Stimulated activated CD8-positive, alpha-beta memory T cell treated with anti-CD3 and anti-CD28 coated beads, Interleukin-12 subunit alpha, Interleukin-12 subunit beta, amount 100 ng/mL, for 24 hours (primary cell): ENCODE measurements at regions not wholly inside any gene's neighbourhood (a gene's known extent, or its start where the extent isn't known, plus 50 kb on each side); places are given as distances from the start of the nearest gene placed in this dataset.

Source experiments
- DNase-seq: peaks from one replicate; pipeline ENCODE4 v3.0.0-alpha.2; 2020; ENCODE audit errors: extremely low read depth

DNA sequence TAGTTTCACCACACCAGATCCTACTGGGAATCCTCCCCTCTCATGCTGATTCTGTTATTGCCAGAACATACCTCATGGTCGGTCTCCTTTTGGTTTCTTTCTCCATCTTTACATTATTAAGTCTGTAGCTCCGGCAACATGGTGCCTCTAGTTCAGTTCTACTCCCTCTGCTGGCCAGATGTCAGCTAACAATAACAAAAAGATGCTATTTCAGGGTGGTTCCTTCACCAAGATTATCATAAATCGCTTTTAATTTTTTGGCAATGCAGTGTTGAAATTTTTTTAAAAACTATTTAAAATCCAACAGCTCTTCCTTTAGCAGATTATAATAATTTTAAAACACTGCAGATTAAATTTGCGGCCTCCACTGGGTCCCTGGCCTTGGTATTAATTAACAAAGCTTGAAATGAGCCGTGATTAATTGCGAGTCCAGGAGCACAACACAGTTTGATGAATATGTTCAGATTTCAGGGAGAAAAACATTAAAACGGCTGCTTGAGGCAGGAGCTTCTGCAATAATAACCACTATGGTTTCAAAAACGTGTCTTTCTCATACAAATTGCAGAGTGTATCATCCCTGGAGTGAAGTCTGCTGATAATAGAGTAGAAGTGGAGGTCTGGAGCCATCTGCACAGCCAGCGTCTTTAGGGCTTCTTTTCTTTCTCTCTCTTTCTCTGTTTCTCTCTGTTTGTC, 492.9 kb upstream of the KIRREL3 start:
- DNase-seq: no peak

DNA sequence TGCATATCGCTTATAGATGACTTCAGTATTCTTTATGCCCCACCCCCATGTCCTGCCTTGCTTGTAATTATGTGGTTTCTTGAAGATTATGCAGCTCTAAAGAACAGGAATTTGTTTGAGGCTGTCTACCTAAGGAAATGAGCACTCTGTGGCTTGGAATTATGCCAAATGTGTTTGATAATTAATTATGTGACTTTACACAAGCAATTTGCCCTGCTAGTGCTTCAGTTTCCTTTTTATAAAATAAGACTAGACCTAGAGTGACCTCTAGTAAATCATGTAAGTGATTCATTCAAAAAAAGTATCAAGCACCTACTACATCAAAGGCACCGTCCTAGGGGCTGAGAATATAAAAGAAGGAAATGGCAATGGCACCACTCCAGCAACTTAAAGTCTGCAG, 491.5 kb upstream of the KIRREL3 start:
- no peak for DNase-seq

- no peak for DNase-seq
These were observed 491.0 kb upstream of the KIRREL3 start for GRCh38 chr11:127491589-127491988.

DNA sequence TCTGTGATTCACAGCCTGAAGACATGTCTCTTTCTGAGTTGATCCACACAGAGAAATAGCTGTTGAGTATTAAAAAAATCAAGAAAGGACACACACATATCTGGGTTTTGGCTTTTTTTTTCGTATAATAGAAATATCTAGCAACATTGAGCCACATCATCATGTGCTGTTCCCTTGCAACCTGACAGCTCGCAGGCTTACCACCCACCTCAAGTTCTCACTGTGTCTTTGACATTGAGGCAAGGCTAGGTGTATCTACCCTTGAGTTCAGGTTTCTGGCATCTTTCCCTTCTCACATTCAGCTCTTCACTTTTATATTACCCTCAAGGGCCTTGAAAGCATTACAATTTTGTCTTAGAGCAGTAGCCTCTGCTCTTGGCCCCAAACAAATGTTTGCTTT, 490.3 kb upstream of the KIRREL3 start:
- DNase-seq: no peak

GRCh38 chr11:127485541-127485940, 485.0 kb upstream of the KIRREL3 start:
- DNase-seq: no peak

DNA sequence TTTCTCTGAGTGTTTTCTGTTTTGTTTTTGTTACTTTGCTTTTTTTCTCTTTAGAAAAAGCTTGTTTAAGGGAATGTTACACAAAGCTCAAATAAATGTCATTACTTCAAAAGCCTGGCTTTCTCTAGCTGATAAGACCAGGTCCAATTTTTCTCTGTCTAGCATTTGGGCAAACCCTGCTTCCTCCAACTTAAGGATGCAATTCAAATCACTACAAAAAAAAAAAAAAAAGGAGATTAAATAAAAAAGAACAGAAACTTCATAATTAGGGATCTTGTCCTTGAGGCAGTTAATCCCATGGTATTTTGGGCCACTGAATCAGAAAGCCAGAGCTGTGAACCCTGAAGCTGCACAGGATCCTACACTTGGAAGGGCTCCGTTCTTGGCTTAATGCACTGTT, 480.8 kb upstream of the KIRREL3 start:
- DNase-seq: no peak

GRCh38 chr11:127478826-127479225, 478.3 kb upstream of the KIRREL3 start:
- no peak for DNase-seq

DNA sequence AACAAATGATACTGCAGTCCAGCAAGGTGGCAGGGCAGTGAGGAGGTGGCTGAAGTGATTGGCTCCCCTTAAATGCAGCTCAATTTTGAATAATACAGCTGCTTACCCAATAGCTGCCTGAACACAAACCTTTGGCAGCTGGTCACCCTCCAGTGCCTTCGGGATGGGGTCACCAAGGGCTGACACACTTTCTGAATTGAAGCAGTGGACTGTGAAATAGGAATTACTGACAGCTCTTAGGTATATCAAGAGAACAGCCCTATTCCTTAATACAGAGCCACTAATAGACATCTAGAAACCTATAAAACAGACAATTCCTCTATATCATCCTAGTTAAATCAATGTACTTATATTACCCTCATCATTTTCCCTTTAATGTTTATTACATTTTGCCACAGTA, 474.2 kb upstream of the KIRREL3 start:
- DNase-seq: no peak

DNA sequence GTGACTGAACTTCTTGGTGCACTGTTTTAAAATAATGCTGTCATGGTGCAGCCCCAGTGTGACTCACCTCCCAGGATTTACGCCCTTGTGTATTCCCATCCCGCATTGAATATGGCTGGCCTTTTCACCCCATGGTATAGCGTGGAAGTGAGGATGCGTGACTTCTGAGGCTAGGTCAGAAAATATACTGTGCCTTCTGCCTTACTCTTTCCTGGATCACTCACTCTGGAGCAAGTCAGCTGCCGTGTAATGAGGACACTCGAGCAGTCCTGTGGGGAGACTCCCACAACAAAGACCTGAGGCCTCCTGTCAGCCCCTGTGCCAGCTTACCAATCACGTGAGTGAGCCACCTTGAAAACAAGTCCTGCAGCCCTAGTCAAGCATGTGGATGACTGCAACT, 471.9 kb upstream of the KIRREL3 start:
- no peak for DNase-seq

DNA sequence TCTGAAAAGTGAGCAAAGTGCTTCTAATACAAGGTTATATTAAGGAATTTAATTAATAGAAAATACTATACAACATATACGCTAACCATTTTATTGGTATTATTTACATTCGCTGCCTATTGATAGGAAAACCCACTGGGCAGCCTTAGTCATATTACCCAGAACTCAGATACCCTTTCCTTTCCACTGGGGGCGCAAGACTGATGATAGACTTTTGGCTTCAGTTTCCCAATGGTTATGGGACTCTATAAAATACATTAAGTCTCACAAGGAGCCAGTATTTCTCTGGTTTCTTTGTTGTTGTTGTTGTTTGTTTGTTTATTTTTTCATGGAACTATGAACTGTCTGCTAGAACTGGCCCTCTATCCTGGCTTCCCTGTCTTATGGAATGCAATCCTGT, 471.1 kb upstream of the KIRREL3 start:
- DNase-seq: no peak

GRCh38 chr11:127470306-127470884, 469.8 kb upstream of the KIRREL3 start:
- DNase-seq: no peak

GRCh38 chr11:127464325-127464724, 463.8 kb upstream of the KIRREL3 start:
- no peak for DNase-seq

- DNase-seq: no peak
These were observed 461.4 kb upstream of the KIRREL3 start for GRCh38 chr11:127462065-127462344.

- DNase-seq: no peak
These were observed 460.9 kb upstream of the KIRREL3 start for GRCh38 chr11:127461241-127462064.

GRCh38 chr11:127458561-127458960, 458.0 kb upstream of the KIRREL3 start:
- no peak for DNase-seq

DNA sequence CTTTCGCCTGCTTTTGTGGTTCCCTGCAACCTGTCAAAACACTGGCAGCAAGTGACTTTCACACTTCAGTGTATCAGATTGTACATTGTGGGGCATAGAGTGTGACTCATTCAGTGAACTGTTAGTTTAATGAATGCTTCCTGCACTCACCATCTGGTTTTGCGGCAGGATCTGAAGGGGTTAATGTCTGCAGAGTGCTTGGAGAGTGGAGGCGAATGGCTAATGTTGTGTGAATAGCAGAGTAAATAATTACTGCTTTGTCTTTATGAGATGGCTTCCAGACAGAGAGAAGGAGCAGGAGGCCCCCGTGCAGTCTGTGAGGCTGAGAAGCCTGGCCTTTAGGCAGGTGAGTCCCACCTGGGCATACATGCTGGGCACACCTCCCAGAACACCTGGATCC, 454.3 kb upstream of the KIRREL3 start:
- no peak for DNase-seq

DNA sequence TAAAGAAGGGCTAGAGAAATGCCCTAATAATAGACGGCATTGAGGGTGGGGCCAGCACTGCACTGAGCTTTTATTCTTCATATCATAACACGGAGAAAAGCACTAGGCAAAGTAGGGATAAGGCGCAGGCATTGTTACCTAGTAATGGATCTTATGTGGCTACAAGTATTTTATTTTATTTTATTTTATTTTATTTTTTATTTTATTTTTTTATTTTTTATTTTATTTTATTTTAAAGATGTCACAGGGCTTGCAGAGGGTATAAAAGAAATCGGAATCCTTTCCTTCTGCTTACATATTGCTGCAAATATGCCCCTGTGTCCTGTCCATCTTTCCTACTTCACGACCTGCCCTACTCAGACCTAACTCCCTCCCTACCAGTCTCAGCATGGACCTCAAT, 452.0 kb upstream of the KIRREL3 start:
- DNase-seq: no peak

- no peak for DNase-seq
These were observed 451.3 kb upstream of the KIRREL3 start for GRCh38 chr11:127451861-127452260.

DNA sequence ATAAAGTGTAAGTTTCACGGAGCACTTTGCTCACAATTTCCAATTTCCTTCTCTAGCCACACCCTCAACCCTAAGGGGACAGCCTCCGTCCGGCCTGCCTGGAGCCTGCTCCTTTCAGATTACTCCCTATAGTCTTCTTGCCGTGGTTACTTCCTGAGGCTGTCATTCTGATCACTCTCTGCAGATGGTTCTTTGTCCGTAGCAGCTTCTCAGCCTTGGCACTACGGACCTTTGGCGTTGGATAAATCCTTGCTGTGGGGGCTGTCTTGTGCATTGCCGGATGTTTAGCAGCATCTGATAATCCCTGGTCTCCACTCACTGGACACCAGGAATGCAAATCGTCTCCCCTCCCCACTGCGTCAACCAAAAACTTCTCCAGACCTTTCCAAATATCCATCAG, 447.5 kb upstream of the KIRREL3 start:
- no peak for DNase-seq

- DNase-seq: no peak
These were observed 444.9 kb upstream of the KIRREL3 start for GRCh38 chr11:127445476-127445875.

DNA sequence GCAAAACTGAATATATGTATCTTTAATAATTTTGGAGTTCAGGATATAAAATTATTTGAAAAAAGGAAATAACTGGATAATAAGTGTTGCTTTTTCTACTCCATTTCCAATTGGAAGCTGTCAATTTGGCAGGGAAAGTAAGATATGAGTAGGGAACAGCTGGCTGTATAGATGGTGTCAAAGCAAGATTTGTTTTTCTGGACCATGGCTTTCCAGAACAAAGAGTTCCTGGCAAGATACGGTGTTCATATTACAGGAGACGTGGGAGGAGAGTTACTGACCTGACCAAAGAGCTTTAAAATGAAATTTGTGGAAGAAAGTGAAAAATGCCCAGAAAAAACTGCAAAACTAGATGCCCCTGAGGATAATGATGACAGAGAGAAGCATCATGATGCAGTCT, 442.7 kb upstream of the KIRREL3 start:
- no peak for DNase-seq

- no peak for DNase-seq
These were observed 440.0 kb upstream of the KIRREL3 start for GRCh38 chr11:127440616-127441015.

DNA sequence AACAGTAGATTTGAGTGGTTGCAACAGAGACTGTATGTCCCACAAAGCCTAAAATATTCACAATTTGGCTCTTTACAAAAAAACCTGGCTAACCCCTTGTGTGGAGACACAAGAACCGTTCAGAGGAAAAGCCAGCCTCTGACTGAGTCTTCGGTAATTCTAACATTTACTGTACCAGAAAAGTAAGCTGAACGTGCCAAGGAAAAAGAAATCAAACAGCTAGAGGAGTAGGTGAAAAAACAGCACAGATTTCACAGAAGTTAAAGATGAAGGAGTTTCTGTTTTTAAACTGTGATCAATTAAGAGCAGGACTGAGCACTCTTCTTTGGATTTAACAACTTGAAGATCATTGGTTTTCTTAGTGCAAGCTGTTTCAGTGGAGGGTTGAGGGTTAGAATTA, 424.7 kb upstream of the KIRREL3 start:
- DNase-seq: no peak
